Chondrocyte (in vitro differentiated cells): ENCODE measurements at regions not wholly inside any gene's neighbourhood (a gene's known extent, or its start where the extent isn't known, plus 50 kb on each side); places are given as distances from the start of the nearest gene placed in this dataset.

Source experiments
- DNase-seq: peaks from one replicate; pipeline ENCODE4 v3.0.0; 2021; ENCODE audit warnings: mixed read lengths, low spot score
- H3K27ac Mint-ChIP-seq: one replicate; pipeline ENCODE4 v1.8.0; 2021; ENCODE audit warnings: mild to moderate bottlenecking, moderate library complexity, mixed read lengths; ENCODE audit not compliant: unreplicated experiment
- H3K27me3 Mint-ChIP-seq: 2 replicates; pipeline ENCODE4 v1.8.0; 2021; ENCODE audit warnings: low read depth, mixed read lengths
- H3K36me3 Mint-ChIP-seq: 2 replicates; pipeline ENCODE4 v1.8.0; 2021; ENCODE audit warnings: low read depth, mixed read lengths
- H3K4me1 Mint-ChIP-seq: 2 replicates; pipeline ENCODE4 v1.8.0; 2021; ENCODE audit warnings: low read depth, mild to moderate bottlenecking, mixed read lengths
- H3K4me3 Mint-ChIP-seq: one replicate; pipeline ENCODE4 v1.8.0; 2021; ENCODE audit warnings: mild to moderate bottlenecking, moderate library complexity, mixed read lengths; ENCODE audit not compliant: unreplicated experiment
- H3K9me3 Mint-ChIP-seq: 2 replicates; pipeline ENCODE4 v1.8.0; 2021; ENCODE audit warnings: low read depth, mixed read lengths
- TF ChIP-seq, protein P1 (sequence below): fragments of 200-600 bp; sonication (generic); IDR thresholded peaks from 2 replicates; pipeline ENCODE4 v1.5.0; 2021; ENCODE audit warnings: antibody characterized with exemption, mild to moderate bottlenecking, moderate library complexity

DNA sequence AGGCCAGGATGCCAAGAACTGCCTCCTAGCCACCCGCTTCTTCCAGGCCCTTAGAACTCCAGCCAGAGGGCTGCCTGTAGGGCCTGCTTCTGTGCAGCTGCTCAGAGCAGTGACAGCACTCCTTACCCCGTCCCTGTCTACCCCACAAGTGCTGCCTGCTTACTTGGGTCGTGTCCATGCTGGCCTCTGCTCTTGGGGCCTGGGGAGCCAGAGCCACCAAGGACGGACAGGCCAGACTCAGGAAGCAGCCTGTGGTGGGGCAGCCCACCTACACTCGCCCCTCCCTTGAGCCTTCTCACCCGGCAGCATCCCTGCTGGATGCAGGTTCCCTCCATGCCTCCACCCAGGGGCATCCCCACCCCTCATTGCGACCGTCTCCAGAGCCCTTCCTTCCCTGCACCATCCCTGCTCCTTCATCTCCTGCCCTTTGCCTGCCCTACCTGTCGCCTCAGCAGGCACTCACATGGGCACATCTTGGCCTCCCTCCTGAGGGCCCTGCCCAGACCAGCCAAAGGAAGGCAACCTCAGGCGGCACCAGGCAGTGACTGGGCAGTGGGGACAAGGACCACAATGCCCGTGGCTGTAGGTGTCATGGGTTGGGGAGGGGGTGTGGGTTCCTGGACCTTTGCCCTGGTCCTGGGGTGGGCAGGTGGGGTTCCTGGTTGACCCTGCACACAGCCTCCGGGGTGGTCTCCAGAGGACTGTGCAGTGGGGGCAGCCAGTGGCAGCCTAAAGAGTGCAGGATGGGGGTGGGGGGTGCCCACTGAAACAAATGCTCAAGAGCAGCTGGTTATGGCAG is 78.0 kb upstream of the TNS3 start:
- no peaks in the 10 kb centered on the region for H3K36me3 Mint-ChIP-seq

DNA sequence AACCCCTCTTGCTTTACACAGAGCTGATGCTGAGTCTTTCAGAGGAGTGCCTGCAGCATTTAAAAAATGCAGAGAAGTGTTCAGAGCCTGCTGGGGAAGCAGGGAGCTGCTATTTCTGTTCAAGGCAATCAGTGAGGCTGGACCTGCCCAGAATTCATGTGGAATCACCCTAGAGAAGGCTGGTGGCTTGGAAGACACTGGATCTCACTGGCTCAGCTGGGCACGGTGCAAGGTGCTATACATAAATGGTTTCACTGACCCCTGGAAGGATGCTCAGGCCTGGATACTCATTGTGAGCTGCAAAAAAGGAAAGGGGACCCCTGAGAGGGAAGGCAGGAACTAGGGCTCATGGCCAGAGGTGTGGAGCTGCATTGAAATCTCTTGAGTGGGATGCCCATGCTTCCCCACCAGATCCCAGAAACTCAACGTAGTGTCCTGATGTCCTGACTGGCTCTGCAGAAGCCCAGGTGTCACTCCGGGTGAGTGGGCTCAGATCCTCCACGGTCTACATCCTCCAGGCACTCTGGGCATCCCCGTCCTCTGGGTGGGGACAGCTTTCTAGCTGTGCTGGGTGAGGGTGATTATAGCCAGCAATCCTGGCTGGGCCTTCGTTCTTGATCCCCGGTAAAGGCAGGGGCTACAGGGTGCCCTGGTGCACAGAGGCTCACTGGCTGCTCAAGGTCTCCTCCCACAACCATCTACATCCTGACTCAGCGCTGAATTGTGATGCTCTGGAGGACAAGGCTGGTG is 77.2 kb upstream of the TNS3 start:
- DNase-seq = peak; percentile 66
- Mint-ChIP-seq H3K4me1 (peaks cover 56% of the 10 kb centered on the region), H3K4me3 (no peak overlapping the region), H3K36me3 (no peaks in the 10 kb centered on the region), H3K27me3 (no peaks in the 10 kb centered on the region), H3K9me3 (no peaks in the 10 kb centered on the region), H3K27ac (peak overlapping the region; percentile 75)
- TF ChIP-seq, protein P1, sequence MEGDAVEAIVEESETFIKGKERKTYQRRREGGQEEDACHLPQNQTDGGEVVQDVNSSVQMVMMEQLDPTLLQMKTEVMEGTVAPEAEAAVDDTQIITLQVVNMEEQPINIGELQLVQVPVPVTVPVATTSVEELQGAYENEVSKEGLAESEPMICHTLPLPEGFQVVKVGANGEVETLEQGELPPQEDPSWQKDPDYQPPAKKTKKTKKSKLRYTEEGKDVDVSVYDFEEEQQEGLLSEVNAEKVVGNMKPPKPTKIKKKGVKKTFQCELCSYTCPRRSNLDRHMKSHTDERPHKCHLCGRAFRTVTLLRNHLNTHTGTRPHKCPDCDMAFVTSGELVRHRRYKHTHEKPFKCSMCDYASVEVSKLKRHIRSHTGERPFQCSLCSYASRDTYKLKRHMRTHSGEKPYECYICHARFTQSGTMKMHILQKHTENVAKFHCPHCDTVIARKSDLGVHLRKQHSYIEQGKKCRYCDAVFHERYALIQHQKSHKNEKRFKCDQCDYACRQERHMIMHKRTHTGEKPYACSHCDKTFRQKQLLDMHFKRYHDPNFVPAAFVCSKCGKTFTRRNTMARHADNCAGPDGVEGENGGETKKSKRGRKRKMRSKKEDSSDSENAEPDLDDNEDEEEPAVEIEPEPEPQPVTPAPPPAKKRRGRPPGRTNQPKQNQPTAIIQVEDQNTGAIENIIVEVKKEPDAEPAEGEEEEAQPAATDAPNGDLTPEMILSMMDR = no peak

More for the DNA sequence above, 78.0 kb upstream of the TNS3 start:
- H3K27ac Mint-ChIP-seq = no peak overlapping the region
- H3K9me3 Mint-ChIP-seq = no peaks in the 10 kb centered on the region
- TF ChIP-seq, protein P1 = no peak
- no peaks in the 10 kb centered on the region for H3K27me3 Mint-ChIP-seq
- H3K4me3 Mint-ChIP-seq = no peak overlapping the region
- H3K4me1 Mint-ChIP-seq = peaks cover 55% of the 10 kb centered on the region
- peak; percentile 58 for DNase-seq

DNA sequence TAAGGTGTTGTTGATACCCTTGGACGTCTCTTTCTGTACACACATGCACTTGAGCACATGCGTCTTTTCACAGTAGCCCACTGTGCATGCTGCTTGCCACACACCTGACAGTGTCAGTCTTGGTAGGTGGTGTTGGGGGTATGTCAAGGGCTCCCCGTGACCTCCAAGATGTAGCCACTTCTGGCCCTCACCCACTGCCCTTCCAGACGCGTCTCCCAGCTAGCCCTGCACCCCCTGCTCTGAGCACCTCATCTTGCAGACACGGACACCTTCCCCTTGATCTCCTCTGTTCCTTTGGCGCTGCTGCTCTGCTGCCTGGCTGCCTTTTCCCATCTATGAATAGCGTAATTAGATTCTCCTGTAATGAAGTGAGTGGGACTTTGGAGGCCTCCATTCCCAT is 75.2 kb upstream of the TNS3 start:
- DNase-seq = no peak
- Mint-ChIP-seq H3K4me3 (no peak overlapping the region), H3K4me1 (peaks cover 62% of the 10 kb centered on the region), H3K9me3 (no peaks in the 10 kb centered on the region), H3K27me3 (no peaks in the 10 kb centered on the region), H3K36me3 (no peaks in the 10 kb centered on the region), H3K27ac (peak overlapping the region; percentile 34)
- TF ChIP-seq, protein P1 = no peak

DNA sequence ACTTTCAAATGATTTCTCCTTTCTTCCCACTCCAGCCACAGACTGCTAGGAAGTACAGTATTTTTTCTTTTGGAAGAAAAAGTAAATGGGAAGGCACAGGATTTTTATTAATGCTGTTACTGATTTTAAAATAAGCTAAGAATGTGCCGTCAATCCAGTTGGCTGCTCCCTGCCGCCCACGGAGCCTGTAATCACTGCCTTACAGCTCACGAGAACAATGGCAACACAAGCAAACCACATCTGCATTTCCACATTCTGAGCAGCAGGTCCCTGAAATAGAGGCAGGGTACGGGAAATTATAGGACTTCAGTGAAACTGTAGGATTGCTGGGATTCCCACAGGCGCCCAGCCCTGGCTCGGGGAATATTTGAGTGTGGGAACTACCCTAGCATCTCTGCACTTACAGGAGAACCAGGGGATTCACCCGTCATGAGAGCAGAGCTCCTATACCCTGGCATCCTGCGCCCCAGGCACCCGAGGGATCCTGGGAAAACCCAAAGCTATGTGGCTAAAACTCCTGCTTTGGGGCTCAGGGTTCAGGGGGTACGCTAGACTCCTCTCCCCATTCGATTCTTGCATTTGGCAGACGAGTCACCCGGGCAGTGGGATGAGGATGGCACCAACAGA is 72.9 kb upstream of the TNS3 start:
- Mint-ChIP-seq H3K27ac (peak overlapping the region; percentile 98), H3K4me3 (no peak overlapping the region)

More for the DNA sequence above, 72.9 kb upstream of the TNS3 start:
- Mint-ChIP-seq H3K4me1 (peaks cover 65% of the 10 kb centered on the region), H3K9me3 (no peaks in the 10 kb centered on the region), H3K27me3 (no peaks in the 10 kb centered on the region), H3K36me3 (no peaks in the 10 kb centered on the region)
- TF ChIP-seq, protein P1 = no peak
- no peak for DNase-seq
